Activated T-helper 1 cell treated with anti-CD3 and anti-CD28 coated beads, Interleukin-2, amount 50 U/mL, for 16 hours (primary cell): ENCODE measurements at regions not wholly inside any gene's neighbourhood (a gene's known extent, or its start where the extent isn't known, plus 50 kb on each side); places are given as distances from the start of the nearest gene placed in this dataset.
"Not testable (repeated sequence)": the region's sequence is repeated elsewhere in the genome, so short reads cannot be mapped to it uniquely, and the experiment has no call there.

Experiments
- DNase-seq, 2 donors: peaks; one replicate each; pipeline ENCODE4 v3.0.0-alpha.2; 2020; ENCODE audit warnings: low read depth in 1 of 2, low spot score in 1 of 2

- DNase-seq: no peak
Measured at GRCh38 chr5:56632199-56632598, 183.2 kb upstream of the MAP3K1 start.

DNA sequence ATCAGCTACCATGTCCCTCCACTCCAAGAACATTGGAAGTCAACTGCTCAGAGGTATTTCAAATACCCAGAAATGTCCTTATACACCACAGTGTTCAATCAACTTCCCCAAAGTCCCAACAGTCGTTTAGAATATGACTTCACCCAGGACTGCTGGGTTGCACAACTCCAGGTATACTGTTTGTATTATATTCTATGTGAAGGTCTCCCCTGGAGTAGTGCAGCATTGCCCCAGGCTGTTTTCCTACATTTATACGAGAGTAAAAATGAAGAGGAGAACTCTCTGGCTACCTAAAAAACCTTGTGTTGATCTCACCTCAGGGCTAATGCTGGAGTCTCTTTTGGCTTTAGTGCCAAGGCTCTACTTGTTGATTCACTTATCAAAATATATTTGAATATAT lies 183.6 kb upstream of the MAP3K1 start:
- DNase-seq: no peak

DNA sequence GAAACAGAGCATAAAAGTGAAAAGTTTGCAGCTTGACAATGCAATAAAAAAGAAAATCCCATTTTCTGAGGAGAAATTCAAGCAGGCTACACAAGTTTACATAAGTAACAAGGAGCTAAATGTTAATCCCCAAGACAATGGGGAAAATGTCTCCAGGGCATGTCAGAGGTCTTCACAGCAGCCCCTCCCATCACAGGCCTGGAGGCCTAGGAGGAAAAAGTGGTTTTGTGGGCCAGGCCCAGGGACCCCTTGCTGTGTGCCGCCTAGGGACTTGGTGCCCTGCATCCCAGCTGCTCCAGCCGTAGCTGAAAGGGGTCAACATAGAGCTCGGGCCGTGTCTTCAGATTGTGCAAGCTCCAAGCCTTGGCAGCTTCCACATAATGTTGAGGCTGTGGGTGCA lies 186.7 kb upstream of the MAP3K1 start:
- not testable (repeated sequence) for DNase-seq

GRCh38 chr5:56625541-56625940 lies 189.8 kb upstream of the MAP3K1 start:
- DNase-seq: no peak

- DNase-seq: no peak
Measured at GRCh38 chr5:56624751-56625150, 190.6 kb upstream of the MAP3K1 start.

- no peak for DNase-seq
Measured at GRCh38 chr5:56622141-56622540, 193.2 kb upstream of the MAP3K1 start.

DNA sequence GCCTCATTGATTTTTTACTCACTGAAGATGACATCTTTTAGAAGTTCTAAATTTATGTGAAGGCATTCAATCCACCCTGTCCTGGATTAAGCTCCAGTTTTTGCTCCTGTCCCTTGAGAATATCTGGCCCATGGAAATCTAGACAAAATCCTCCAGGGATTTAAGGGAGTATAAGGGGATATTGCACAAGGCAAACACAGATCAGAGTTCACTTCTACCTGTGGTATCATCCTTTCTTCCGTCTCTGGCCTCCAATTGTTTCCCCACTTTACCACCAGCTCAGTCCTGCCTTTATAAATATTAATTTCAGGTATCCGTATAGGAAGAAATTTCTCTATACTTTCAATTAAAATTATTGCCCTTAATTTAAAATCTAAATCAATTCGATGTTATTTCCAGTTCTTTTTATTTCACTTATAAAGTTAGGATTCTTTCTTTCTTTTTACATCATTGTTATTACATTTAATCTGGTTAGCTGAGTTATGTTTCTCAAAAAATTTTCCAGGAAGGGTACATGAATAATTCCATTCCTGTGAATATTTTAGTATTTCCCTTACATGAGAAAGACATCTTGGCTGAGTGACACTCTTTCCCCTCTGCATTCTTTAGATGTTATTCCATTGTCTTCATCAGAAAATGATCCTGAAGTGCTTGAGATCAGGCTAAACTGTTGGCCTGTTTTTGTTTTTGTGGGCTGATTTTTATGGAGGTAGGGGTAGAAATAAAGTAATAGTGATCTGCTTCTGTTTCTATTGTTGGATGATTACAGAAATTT lies 194.3 kb upstream of the MAP3K1 start:
- no peak for DNase-seq

DNA sequence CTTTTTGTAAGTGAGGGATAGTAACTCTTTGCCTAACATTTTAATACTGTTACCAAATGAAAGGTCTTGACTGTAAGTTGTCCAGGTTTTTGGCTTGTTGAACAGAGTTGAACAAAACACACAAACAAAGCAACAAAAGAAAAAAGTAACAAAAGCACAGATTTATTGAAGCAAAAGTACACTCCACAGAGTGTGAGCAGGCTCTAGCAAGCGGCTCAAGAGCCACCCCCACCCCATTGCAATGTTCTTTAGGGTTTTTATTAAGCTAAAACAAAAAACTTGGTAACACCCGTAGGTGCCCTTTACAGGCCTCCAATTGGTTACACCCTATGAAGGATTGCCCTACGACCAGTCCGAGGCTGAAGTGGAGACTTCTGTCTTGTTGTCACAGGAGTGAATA lies 197.4 kb upstream of the MAP3K1 start:
- DNase-seq: no peak

DNA sequence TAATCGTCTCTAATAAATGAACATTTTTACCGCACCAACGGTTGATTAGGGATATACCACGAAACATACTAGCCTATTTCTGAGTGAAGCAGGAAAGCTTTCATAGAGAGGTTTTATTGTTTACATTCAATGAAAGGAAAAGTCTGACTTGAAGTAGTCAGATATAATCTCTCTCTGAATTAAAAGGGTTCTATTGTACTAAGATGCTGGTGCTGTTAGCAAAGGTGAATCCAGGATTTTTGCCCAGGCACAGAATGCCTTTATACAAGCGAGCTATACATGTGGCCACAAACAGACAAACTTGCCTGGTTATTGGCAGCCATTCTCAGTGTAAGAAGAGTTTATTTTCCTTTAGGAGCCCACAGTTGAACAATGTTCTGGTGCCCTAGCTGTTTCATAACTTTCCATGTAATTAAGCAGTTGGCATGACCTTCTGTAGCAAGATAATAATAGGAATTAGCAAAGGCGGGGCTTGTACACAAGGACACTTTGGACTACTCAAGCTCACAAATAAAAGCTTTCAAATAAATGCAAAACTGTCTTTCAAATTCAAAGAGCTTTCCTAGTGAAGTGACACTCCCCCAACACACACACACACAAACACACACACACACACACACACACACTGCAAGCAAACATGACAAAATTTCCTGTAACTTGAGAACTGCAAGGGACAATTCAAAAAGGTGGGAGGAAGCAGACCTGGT lies 198.7 kb upstream of the MAP3K1 start:
- no peak for DNase-seq

DNA sequence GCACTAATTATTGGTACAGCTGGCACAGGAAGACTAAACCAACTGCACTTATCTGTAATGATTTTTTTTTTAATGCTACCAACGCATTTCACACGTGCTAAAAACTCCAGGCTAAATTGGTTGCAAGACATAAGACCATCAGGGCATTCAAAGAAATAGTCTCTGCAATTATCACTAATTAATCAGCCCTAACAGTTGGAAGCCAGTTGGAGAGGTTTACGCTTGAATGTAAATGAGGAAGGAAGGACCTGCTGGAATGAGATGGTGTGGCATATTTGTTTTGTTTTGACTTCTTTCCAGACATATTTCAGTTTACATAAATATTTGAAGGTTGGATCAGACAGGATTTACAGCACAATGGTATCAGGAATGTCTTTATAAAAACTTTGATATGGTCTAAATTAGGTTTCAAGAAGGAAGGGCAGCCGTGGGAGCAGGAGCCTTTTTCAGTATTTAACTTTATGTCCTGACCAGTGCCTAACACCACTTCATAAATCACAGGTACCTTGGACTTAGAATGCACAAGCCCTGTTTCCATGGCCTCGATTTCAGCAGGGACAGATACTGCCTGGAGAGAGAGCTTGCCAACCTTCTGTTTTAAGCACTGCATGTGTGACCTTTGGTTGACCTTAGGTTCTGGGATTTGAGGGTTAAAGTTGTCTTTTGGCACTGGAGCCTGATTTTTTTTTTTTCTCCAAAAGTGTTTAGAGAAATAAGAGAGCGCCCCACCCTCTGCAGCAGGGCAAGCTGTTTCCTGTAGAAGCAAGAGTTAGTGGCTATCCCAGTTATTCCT lies 199.8 kb upstream of the MAP3K1 start:
- no peak for DNase-seq

DNA sequence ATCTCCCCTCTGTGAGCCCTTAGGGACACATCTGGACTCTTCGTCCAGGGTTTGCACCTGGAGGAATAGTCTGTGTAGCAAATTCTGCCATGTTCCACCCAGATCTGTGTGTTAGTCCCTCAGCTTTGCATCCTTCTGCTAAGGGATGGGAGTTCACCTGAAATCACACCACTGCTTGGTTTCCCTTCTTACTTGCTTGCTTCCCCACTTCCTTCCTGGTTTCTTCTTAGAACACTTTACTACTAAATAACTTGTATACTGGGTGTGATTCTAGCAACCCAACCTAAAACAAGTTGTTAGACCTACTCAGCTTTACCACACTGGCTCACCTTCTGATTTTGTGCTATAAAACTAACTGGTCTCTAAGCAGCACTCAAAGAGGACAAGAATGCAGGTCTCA lies 202.6 kb upstream of the MAP3K1 start:
- no peak for DNase-seq

DNA sequence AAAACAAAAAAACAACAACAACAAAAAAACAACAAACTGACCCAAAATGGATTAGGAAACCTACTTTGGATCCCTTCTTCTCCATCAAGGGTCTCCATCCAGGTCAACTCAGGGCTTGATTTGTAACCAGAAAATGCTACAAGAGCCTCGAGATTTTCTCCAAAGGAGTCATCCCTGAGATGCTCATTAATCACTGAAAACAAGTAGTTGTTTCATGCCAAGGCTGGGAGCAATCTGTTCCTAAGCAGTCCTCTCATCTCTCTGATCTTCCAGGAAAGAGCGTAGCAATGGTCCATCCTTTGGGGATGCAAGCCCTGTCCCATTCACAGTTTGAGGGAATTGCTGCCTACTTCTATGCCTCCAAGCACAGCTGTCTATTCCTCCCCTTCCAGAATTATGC lies 203.0 kb upstream of the MAP3K1 start:
- DNase-seq: no peak

DNA sequence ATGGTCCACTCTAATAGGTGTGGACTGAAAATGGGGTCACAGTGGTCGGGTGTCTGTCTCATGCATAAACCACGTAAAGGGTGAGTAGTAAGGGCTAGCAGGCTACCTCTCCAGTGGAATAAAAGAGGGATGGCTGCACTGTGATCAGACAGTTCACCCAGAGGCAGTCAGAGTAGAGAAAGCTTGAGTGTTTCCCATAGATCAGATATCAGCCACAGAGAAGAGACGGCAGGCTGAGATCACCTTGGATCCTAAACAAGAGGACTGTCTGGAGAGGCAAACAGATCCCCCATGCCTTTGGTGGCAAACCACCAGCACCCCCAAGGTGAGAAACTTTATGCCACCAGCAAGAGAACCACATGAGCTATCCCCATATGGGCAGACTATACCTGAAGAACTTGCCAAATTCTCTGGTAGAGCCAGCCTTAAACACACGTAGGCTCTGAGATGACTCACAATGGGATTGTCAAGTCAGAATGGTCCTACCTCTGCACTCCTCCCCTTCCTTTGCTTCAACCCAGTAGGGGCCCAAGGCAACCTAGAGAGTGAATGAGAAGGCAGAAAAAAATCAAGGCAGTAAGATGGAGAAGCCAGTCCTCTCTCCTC lies 205.2 kb upstream of the MAP3K1 start:
- no peak for DNase-seq

- no peak for DNase-seq
Measured at GRCh38 chr5:56608217-56608925, 207.0 kb upstream of the MAP3K1 start.

DNA sequence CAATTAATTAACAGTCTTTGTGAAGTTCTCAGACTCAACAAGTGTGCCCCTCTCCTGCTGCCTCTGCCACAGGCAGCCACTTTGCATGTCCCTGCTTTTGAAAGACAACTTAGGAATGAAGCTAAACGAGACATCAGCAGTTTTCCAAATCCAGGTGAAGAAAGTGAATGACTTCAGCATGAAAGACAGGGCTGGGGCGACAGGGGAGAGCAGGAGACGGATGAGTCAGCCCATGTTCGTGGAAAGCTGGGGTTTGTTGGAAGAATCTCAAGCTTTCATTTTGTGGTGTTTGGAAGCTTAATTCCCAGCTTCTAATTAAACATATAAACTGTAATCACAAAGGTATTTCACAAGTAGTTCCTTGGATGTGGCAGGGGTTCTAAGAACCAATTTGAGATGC lies 207.8 kb upstream of the MAP3K1 start:
- DNase-seq: no peak

GRCh38 chr5:56607074-56607473 lies 208.3 kb upstream of the MAP3K1 start:
- no peak for DNase-seq

DNA sequence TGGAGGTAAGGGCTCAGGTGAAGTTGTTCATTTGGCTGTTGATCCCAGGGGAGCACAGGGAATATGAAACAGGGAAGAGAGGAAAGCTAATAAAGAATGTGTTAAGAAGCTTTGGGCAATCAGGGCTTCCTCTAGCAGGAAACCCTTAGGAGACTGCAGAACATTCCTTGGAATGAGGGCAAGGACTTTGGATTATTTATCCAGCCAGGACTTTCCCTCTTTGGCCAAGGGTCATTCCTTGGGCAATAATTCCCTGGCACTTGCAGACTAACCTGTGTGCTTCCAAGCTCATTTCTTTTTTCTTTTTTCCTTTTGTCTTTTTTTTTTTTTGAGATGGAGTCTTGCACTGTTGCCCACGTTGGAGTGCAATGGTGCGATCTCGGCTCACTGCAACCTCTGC lies 209.2 kb upstream of the MAP3K1 start:
- DNase-seq: no peak

- DNase-seq: no peak
Measured at GRCh38 chr5:56605231-56605630, 210.1 kb upstream of the MAP3K1 start.

DNA sequence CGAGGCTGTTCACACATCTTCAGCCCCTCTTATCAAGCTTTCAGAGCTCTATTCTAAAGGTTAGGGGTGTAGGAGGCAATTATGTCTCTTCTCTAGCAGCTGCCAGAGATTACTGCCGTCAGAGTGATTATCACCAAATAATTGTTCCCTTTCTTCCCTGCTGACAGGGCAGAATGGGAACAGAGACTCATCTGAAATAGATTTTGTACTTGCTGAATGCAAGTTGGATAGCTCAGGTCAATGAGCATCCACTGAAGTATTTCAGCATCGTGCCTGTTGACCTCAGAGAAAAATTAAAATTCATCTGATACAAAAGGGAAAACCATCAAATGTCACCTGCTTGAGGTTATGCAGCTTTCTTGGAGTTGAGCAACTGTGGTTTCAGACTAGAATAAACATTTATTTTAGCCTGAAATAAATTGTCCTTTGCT lies 213.7 kb upstream of the MAP3K1 start:
- DNase-seq: no peak

GRCh38 chr5:56598941-56599340 lies 216.4 kb upstream of the MAP3K1 start:
- DNase-seq: no peak

GRCh38 chr5:56596155-56596554 lies 219.2 kb upstream of the MAP3K1 start:
- DNase-seq: no peak
